GM21529 (cell line): ENCODE measurements at regions not wholly inside any gene's neighbourhood (a gene's known extent, or its start where the extent isn't known, plus 50 kb on each side); places are given as distances from the start of the nearest gene placed in this dataset.

ENCODE experiments used
- ATAC-seq: cut with Tn5 transposase; IDR thresholded peaks from one replicate; pipeline ENCODE4 v1.9.1; 2021; ENCODE audit not compliant: unreplicated experiment

DNA sequence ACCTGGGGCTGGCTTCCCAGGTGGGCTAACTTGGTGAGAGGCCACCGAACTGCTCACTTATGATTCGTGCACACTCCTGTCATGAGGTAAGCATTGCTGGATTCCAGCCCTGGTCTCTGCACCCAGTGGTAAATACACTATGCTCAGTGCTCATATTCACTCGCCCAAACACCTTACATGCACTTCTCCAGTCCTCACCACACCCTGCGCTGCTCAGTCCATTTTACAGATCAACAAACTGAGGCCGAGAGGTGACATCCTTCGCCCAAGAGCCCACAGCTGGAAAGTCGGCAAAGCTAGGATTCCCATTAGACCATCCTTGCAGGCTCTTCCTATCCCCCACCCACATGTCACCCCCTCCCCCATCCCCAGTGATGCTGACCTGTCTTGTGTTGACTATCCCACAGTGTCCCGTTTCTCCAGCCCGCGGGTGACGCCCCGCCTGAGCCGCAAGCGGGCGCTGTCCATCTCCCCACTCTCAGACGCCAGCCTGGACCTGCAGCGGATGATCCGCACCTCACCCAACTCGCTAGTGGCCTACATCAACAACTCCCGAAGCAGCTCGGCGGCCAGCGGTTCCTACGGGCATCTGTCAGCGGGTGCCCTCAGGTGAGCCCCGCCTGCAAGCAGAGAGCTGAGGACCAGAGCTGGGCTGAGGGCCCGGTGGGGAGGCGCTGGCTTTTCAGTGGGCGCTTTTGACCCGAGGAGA is 232.8 kb downstream of the GLI2 start:
- ATAC-seq: no peak

DNA sequence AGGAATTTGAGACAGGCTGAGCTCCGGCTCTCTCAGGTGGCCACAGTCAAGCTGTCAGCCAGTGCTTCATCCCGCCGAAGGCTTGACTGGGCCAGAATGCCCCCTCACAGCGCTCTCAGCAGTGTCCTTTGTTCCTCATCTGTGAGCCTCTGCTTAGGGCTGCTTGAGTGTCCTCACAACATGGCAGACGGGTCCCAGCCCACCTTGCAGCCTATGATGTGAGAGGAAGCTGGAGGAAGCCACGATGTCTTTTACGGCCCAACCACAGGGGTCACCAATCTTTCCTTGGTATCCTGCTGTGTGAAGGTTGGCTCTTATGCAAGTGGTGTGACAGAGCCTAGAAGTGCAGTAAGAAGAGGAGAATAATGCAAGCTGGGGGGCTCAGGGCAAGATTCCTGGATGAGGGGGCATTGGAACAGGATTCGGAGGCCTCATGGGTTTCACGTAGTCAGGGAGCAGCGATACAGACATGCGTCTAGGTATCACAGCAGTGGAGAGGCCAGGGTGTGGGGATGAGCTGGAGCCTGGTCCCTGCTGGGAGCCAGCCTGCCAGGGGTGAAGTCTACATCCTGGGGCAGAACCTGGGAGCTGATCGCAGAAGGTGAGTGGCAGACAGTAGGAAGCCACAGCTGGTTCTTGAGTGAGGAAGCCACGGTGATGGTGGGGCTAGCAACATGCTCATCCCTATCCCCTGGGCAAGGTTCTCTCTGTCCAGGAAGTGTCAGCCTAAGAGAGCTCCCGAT is 234.1 kb downstream of the GLI2 start:
- ATAC-seq: no peak

DNA sequence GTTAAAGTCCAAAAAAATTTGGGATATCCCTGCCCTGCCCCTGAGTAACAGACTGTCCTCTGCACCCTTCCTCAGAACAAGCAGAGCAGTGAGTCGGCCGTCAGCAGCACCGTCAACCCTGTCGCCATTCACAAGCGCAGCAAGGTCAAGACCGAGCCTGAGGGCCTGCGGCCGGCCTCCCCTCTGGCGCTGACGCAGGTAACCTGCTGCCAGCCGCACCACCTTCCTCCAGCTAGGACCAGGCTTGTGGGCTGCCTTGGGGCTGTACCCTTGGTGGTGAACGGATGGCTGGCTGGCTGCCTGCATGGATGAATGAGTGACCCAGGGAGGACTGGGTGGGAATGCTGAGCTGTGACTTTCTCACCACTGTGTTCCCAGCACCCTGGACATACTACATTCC is 236.2 kb downstream of the GLI2 start:
- ATAC-seq: no peak

DNA sequence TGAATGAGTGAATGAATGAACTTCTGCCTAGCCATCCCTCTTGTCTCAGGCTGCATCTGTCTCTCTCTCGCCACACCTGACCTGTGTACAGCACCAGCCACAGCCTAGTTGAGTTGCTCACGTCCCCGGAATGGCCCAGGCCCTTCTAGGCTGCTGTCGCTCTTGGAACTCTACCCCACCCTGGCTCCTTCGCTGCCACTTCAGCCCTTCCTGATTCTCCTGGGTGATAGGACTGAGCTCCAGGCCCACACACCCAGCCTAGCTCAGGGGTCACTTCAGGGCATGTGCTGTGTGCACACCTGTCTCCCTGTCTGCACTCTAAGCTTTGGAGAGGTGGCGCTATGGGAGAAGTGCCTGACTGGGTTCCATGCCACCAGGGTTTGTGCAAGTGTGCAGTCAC is 236.6 kb downstream of the GLI2 start:
- no peak for ATAC-seq

DNA sequence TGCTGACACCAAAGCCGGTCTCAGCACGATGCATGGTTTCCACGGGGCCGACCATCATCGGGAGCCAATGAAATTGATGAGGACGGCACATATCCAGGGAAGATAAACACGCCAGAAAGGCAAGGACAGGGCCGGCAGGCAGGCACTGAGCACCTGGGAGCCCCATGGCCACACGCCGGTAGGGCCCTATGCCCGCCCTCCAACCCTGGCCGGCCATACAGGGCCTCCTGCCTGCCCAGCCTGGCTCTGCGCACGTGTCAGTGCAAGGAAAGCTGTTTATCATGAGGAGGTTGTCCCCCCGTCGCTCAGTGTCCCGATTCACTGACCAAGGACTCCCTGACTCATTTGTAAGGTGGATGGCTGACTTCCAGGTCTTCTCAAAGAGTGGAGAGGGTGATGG is 237.5 kb downstream of the GLI2 start:
- ATAC-seq: no peak

DNA sequence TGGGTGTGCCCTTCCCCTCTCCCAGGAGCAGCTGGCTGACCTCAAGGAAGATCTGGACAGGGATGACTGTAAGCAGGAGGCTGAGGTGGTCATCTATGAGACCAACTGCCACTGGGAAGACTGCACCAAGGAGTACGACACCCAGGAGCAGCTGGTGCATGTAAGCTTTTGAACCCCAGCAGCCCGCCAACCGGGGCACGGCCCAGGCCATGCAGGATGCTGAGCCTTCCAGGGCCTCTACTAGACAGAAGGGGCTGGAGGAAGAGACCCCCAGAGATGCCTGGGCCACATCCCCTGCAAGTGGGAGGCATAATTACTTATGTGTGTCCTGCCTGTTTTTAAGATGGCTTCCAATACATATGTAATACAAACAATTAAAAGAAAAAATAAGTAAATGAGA is 239.3 kb downstream of the GLI2 start:
- ATAC-seq: no peak

DNA sequence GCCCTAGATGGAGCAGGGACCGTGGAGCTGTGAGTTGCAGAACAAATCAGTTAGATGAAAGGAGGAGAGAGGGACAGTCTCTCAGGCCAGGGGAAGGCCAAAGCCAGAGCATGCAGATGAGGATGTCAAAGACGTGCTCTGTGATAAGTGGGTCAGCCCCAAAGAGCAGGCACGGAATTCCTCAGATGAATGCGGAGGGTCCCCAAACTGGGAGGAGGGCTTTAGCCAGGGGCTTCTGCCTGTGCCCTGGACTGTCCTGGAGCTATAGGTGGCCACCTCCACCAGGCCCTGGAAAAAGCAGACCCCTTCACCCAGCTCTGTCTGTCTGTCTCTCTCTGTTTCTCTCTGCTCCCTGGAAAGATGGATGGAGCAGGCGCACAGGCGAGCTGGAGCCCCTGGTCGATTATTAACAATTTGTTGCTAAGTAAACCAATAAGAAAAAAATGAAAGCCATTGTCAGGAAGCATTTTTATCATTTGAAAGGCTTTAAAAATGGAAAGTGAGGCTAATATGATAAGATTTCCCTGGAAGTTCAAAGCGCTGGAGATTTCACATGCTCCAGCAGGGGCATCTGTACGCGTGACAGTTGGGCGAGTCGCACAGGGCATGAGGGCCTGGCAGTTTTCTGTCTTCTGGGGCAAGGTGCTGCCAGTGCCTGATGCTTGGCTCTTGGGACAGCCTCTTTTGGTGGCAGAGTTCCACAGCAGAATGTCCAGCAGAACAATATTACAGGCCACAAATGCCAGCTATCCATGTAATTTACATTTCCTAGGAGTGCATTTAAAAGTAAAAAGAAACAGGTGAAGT is 241.0 kb downstream of the GLI2 start:
- ATAC-seq: no peak

DNA sequence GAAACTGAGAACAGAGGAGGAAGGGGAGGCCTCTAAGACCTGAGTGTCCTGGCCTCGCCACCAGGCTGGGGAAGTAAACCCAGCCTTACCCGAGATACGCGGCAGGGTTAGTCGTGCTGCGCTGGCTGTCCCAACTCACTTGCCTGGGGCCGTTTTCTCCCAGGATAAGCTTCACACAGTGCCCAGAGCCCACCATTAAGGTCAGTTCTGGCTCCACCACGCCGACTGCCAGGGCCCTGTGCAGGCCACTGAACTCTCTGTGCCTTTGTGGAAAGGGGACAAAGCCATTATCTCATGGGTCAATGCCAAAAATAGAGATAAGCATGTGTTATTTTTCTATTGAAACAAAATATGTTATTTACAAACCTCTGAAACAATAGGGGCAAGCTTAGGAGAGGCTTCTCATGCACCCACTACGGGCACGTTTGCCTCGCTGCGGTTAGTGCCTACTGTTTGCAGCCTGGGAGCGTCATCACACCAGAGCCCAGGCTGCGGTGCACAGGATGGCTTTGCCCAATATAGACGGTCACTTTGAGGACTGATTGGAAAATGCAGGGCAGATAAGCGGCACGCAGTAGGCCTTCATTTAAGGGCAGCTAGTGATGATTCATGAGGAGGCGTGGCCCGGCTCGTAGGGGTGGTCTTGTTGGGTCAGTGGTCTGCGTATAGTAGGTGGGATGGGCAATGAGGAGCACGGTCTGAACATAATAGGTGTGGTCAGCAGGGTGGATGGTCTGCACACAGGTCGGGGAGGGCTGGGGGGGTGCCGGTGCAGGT is 242.1 kb downstream of the GLI2 start:
- no peak for ATAC-seq

DNA sequence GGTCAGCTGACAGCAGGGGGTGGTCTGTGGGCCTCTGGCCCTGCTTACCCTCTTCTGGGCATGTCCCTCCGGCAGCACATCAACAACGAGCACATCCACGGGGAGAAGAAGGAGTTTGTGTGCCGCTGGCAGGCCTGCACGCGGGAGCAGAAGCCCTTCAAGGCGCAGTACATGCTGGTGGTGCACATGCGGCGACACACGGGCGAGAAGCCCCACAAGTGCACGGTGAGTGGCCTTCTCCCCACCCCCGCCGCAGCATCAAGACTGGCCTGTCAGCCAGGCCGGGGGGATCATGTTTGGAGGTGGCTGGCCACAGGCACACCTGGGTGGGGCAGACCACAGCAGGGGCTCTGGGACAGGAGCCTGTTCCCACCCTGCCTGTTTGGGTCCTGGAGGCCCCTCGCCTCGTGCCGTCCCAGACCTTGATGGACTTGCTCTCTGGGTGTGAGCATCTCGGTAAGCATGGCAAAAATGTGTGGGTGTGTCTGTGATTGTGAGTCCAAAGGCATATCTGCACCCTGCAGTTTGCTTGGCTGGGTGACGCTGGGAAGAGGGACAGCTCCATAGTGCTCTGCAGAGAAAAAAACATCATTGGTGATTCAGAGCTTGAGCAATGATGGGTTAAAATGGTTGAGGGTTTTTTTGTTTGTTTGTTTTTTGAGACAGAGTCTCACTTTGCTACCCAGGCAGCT is 242.8 kb downstream of the GLI2 start:
- ATAC-seq: no peak

DNA sequence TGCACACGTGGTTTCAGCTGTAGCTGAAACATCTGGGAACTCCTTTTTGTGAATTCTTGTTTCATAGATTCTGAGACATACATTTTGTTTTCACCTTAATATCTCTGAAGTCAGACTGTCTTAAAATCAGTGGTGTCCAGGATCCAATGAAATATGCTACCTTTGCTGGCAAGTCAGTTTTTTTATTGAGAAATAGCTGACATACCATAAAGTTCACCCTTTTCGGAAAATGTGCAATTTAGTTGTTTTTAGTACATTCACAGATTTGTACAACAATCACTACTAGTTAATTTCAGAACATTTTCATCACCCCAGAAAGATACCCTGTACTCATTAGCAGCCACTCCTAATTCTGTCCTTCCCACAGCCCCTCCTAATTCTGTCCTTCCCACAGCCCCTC is 243.7 kb downstream of the GLI2 start:
- ATAC-seq: no peak

DNA sequence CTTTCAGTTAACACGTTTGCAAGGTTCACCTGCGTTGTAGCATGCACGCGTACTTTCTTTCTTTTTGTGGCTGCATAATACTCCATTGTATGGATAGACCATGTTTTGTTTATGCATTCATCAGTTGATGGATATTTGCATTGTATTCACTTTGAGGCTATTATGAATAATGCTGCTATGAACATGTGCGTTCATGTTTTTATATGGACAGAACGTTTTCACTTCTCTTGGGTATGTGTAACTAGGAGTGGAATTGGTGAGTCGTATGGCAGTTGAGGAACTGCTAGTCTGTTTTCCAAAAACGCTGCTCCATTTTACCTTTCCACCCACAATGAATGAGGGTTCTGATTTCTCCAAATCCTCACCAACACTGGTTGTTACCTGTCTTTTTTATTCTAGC is 244.3 kb downstream of the GLI2 start:
- no peak for ATAC-seq

DNA sequence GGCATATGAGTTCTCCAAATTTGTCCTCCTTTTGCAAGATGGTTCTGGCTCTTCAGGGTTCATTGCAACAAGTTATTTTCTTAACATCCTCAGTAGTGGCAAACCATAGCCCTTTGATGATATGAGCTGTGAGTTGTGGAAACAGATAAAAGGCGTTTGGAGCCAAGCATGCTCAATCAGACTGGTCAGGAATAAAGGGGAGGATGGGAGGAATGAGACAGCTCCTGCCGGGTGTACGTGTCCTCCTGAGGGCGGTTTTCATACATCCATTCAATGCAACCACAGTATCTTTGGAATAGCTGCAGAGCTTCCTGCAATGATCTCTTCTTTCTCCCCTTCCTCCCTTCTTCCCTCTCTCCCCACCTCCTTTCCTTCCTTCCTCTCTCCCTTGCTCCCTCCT is 245.8 kb downstream of the GLI2 start:
- ATAC-seq: no peak

DNA sequence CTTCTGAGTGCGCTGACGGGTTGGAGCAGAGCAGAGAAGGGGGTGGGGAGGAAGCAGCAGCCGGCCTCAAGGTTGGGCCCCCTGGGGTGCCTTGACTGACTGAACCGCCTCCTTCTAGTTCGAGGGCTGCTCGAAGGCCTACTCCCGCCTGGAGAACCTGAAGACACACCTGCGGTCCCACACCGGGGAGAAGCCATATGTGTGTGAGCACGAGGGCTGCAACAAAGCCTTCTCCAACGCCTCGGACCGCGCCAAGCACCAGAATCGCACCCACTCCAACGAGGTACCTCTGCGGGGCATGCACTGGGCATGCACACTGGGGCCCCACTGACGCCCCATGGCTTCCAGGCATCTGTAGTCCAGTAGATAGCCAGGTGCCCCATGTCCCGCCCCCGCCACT is 246.9 kb downstream of the GLI2 start:
- ATAC-seq: no peak

DNA sequence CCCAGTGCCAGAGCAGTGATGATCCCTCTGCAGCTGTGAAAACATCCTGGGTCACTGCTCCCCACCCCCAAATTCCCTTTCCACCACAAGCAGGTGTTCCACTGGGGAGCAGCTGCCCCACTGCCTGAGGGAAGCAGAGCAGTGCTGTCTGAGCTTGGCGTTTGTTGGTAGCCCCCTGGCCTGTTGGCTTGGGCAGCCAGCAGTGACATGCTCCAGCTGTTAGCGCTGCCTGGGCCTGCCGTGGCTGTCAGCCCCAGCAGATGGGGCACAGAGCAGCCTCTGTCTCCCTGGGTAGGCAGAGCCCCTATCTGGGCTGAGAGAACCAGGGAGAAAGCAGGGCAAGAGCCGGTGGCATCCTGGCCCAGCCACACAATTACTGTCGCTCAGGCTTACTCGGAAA is 247.7 kb downstream of the GLI2 start:
- no peak for ATAC-seq

DNA sequence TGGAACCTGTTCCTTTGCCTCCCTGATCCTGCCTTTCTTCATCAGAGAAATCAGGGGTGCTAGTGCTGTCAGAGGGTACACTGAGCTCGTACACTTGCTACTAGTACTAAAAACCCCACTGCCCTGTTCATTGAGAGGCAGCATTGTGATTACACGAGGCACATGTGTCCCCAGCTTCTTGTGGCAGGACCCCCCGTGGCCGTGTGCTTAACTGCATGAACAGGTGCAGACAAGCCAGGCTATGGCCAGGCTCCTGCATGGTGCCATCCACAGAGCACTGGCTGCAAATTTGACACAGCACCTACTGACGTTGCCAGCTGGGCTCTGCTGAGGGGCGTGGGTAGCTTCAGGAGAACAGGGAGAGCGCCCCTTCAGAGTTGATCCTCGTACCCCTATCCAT is 248.4 kb downstream of the GLI2 start:
- no peak for ATAC-seq

DNA sequence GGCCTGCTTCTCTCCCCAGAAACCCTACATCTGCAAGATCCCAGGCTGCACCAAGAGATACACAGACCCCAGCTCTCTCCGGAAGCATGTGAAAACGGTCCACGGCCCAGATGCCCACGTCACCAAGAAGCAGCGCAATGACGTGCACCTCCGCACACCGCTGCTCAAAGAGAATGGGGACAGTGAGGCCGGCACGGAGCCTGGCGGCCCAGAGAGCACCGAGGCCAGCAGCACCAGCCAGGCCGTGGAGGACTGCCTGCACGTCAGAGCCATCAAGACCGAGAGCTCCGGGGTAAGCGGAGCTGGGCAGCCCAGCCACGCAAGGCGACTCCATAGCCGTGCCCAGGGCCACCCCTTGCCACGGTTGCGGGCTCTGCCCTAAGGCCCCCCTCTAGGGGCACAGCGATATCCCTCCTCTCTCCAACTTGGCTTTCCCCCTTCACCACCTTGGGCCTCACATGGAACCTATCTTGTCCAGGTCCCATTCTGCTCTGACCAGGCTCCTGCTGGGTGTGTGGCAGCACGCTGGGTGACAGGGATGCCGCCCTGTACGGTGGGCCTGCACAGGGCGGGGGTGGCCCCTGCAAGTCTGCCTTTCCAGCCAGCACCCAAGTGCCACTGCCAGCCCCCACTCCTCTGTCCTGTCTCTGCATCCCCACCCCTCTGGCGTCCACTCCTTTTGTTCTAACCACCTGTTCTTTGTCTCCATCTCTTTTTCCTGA is 248.9 kb downstream of the GLI2 start:
- no peak for ATAC-seq

DNA sequence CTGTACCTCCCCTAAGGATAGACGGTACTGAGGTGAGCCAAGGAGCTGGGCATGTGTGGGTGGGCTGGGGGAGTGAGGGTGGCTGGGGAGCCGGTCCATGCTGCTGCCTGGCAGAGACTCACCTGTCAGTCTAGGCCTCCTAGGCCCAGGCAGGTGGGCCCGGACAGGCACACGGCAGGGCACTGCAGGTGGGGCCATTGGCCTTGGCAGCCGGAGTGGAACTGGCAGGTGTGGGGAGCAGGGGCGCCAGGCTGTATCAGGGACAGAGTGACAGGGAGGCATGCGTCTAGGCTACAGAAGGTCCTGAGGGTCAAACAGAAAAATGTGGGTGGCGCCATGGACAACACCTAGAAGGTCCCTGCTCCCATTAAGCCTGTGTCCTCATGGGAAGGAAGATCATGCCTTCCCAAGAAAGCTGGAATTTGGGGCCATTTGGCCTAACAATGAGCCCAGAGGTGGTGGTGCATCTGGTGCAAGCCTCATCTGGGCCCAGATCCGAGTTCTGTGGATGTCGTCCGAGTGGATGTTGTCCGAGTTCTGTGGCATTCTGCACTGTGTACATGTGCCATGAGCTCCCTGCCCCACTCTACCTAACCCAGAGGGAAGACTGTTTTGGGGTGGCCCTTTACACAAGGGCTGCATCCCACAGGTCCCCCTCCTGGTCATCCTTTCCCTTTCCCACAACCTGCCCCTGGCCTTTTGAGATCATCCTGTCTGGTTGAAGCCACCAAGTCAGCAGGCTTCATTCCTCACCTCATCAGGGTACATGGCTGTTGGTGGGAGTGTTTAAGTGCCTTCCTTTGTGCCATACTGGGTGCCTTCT is 249.7 kb downstream of the GLI2 start:
- ATAC-seq: no peak

DNA sequence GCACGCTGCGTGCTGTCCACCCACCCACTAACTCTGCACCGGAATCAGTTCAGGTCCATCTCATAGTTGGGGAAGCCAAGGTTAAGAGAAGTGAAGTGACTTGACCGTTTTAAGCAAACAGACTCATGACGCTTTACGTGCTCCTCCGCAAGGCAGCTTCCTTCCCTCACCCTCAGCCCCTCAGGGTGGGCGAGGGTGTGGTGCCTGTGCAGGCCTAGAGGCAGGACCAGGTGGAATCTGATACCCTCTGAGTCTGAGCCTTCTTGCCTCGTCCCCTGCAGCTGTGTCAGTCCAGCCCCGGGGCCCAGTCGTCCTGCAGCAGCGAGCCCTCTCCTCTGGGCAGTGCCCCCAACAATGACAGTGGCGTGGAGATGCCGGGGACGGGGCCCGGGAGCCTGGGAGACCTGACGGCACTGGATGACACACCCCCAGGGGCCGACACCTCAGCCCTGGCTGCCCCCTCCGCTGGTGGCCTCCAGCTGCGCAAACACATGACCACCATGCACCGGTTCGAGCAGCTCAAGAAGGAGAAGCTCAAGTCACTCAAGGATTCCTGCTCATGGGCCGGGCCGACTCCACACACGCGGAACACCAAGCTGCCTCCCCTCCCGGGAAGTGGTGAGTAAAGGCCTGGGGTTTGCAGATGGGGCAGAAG is 250.5 kb downstream of the GLI2 start:
- no peak for ATAC-seq
